GM12892 (cell line): ENCODE measurements at regions not wholly inside any gene's neighbourhood (a gene's known extent, or its start where the extent isn't known, plus 50 kb on each side); places are given as distances from the start of the nearest gene placed in this dataset.

Experiments used
- POLR2A ChIP-seq: IDR thresholded peaks from 2 replicates; pipeline ENCODE4 v1.6.1; 2011; ENCODE audit warnings: low read depth, low read length, control low read depth
- POLR2AphosphoS5 ChIP-seq: IDR thresholded peaks from 2 replicates; pipeline ENCODE4 v1.6.1; 2011; ENCODE audit warnings: low read depth, low read length, control low read depth

DNA sequence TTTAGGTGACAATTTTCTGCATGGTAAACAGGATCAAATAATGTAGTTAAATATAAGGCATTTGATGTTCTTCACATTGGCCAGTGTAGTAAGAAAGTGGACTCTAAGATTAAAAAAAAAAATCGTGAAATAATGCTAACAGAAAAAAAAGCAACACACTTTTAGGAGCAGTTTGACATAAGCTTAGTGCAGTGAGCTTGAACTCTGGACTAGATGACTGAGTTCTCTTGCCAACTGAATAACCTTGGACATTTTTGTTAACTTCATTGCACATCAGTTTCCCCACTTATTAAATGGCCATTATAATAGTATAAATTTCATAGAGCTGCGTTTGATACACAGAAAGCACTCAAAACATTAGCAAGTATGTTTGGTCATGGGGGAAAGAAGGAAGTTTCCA lies 649.3 kb upstream of the ADGRL4 start:
- TF ChIP-seq POLR2A (no peak), POLR2AphosphoS5 (no peak)
